HCT116 (cell line): ENCODE measurements at regions not wholly inside any gene's neighbourhood (a gene's known extent, or its start where the extent isn't known, plus 50 kb on each side); places are given as distances from the start of the nearest gene placed in this dataset.

Source experiments
- ELF1 ChIP-seq: IDR thresholded peaks from 2 replicates; pipeline ENCODE4 v1.6.1; 2012; ENCODE audit warnings: low read depth, borderline replicate concordance
- EZH2 ChIP-seq: fragments of 200-600 bp; sonication (generic); IDR thresholded peaks from 2 replicates; pipeline ENCODE4 v1.6.1; 2017; ENCODE audit warnings: antibody characterized with exemption, mixed run types
- EZH2phosphoT487 ChIP-seq: fragments of 200-600 bp; IDR thresholded peaks from 2 replicates; pipeline ENCODE4 v1.6.1; 2018; ENCODE audit warnings: antibody characterized with exemption, borderline replicate concordance
- POLR2A ChIP-seq: IDR thresholded peaks from 2 replicates; pipeline ENCODE4 v1.7.0; 2011; ENCODE audit warnings: borderline replicate concordance; ENCODE audit not compliant: insufficient read depth, insufficient read length; ENCODE audit errors: extremely low read depth
- TCF7L2 ChIP-seq: IDR thresholded peaks from 2 replicates; pipeline ENCODE4 v1.7.0; 2011; ENCODE audit warnings: borderline replicate concordance, inconsistent platforms; ENCODE audit not compliant: insufficient read depth, insufficient read length; ENCODE audit errors: extremely low read depth
- YY1 ChIP-seq: IDR thresholded peaks from 2 replicates; pipeline ENCODE4 v1.6.1; 2011; ENCODE audit warnings: low read length, low read depth, moderate library complexity, mild to moderate bottlenecking; ENCODE audit not compliant: insufficient replicate concordance; ENCODE audit errors: extremely low read depth
- TF ChIP-seq, protein P1 (sequence below), 3 experiments: fragments of 200-600 bp in 1 of 3; sonication (generic) in 1 of 3; IDR thresholded peaks in 2 of 3; conservative IDR thresholded peaks in 1 of 3; 2 replicates each; pipeline ENCODE4 v1.5.1; 2012 to 2017; ENCODE audit warnings: low read depth in 2 of 3, low read length in 2 of 3, antibody characterized with exemption in 1 of 3, borderline replicate concordance in 1 of 3, control low read depth in 1 of 3, mild to moderate bottlenecking in 1 of 3, mixed read lengths in 1 of 3, mixed run types in 1 of 3, moderate library complexity in 1 of 3; ENCODE audit not compliant: insufficient read depth in 1 of 3
- TF ChIP-seq, protein P2 (sequence below): IDR thresholded peaks from 2 replicates; pipeline ENCODE4 v1.6.1; 2012; ENCODE audit warnings: low read depth

DNA sequence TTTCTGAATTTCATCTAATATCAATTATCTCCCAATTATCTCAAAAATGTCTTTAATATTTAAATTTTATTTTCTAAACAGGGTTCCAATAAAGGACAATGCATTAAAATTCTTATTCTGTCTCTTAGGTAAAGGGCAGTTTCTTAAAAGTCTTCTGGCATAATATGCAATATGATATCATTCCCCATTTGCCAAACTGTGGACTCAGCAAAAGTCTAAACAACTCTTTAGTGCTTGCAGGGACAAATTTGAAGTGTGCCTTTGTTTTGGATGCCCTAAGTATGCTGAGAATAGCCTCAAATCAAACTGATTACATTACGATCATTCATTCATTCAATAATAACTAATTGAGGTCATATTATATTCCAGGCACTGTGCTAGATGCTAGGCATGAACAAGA, 281.0 kb upstream of the KIRREL3 start:
- TF ChIP-seq, protein P1, sequence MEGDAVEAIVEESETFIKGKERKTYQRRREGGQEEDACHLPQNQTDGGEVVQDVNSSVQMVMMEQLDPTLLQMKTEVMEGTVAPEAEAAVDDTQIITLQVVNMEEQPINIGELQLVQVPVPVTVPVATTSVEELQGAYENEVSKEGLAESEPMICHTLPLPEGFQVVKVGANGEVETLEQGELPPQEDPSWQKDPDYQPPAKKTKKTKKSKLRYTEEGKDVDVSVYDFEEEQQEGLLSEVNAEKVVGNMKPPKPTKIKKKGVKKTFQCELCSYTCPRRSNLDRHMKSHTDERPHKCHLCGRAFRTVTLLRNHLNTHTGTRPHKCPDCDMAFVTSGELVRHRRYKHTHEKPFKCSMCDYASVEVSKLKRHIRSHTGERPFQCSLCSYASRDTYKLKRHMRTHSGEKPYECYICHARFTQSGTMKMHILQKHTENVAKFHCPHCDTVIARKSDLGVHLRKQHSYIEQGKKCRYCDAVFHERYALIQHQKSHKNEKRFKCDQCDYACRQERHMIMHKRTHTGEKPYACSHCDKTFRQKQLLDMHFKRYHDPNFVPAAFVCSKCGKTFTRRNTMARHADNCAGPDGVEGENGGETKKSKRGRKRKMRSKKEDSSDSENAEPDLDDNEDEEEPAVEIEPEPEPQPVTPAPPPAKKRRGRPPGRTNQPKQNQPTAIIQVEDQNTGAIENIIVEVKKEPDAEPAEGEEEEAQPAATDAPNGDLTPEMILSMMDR (IDR thresholded peaks at IDR 0.05 in 2 of 3, conservative IDR thresholded peaks at IDR 0.05 in 1 of 3; ENCODE audit: borderline replicate concordance in 1 of 3, insufficient read depth in 1 of 3, low read depth in 2 of 3, low read length in 2 of 3): no peak
- TF ChIP-seq EZH2 (no peak), YY1 (no peak), POLR2A (no peak), ELF1 (no peak), EZH2phosphoT487 (no peak), TCF7L2 (no peak)
- TF ChIP-seq, protein P2, sequence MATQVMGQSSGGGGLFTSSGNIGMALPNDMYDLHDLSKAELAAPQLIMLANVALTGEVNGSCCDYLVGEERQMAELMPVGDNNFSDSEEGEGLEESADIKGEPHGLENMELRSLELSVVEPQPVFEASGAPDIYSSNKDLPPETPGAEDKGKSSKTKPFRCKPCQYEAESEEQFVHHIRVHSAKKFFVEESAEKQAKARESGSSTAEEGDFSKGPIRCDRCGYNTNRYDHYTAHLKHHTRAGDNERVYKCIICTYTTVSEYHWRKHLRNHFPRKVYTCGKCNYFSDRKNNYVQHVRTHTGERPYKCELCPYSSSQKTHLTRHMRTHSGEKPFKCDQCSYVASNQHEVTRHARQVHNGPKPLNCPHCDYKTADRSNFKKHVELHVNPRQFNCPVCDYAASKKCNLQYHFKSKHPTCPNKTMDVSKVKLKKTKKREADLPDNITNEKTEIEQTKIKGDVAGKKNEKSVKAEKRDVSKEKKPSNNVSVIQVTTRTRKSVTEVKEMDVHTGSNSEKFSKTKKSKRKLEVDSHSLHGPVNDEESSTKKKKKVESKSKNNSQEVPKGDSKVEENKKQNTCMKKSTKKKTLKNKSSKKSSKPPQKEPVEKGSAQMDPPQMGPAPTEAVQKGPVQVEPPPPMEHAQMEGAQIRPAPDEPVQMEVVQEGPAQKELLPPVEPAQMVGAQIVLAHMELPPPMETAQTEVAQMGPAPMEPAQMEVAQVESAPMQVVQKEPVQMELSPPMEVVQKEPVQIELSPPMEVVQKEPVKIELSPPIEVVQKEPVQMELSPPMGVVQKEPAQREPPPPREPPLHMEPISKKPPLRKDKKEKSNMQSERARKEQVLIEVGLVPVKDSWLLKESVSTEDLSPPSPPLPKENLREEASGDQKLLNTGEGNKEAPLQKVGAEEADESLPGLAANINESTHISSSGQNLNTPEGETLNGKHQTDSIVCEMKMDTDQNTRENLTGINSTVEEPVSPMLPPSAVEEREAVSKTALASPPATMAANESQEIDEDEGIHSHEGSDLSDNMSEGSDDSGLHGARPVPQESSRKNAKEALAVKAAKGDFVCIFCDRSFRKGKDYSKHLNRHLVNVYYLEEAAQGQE: no peak
